ENCODE measurements at regions not wholly inside any gene's neighbourhood (a gene's known extent, or its start where the extent isn't known, plus 50 kb on each side); places are given as distances from the start of the nearest gene placed in this dataset.

- no peak for TF ChIP-seq CTCF (IDR thresholded peaks at IDR 0.05)
- no peak for TF ChIP-seq POLR2A (IDR thresholded peaks at IDR 0.05)
Measured at GRCh38 chr22:23382428-23383218, 197.5 kb downstream of the IGLL1 start.

Data from lower leg skin (tissue), 3 donors.